ENCODE measurements at regions not wholly inside any gene's neighbourhood (a gene's known extent, or its start where the extent isn't known, plus 50 kb on each side); places are given as distances from the start of the nearest gene placed in this dataset.

DNA sequence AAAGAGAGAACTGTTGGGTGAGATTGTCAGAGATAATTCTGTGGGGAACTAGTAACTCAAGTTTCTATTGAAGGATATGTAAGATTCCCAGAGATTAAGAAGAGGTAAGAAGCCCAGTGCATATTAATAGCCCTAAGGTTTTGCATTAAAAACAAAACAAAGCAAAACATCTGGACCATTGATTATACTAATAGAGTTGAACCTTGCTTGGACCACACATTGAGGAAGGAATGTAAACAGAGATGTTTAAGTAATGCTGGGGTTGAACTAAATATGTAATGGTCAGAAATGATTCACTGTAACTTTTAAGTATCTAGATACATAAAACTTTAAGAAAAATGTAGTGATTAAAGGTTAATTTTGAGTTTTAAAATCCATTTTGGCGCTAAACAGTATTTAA lies 1770.0 kb downstream of the PCDH9 start:
- Histone ChIP-seq H3K36me3 (replicated peaks in 1 of 2; ENCODE audit: insufficient read depth in 1 of 2, low read depth in 2 of 2) (no peaks in the 10 kb centered on the region), H3K9me3 (no peaks in the 10 kb centered on the region), H3K27ac (no peak overlapping the region), H3K4me3 (no peak overlapping the region), H3K27me3 (no peaks in the 10 kb centered on the region), H3K4me1 (no peaks in the 10 kb centered on the region)
- WGBS, 2 donors: 64 to 69% methylated on average over 1 of the region's 1 CpG
- no peak for TF ChIP-seq POLR2A (IDR thresholded peaks at IDR 0.05)
- no peak for TF ChIP-seq CTCF (IDR thresholded peaks at IDR 0.05)
- ATAC-seq (no peak), DNase-seq (no peak)
- intact Hi-C loops (cut with DNase I): no loop called here

DNA sequence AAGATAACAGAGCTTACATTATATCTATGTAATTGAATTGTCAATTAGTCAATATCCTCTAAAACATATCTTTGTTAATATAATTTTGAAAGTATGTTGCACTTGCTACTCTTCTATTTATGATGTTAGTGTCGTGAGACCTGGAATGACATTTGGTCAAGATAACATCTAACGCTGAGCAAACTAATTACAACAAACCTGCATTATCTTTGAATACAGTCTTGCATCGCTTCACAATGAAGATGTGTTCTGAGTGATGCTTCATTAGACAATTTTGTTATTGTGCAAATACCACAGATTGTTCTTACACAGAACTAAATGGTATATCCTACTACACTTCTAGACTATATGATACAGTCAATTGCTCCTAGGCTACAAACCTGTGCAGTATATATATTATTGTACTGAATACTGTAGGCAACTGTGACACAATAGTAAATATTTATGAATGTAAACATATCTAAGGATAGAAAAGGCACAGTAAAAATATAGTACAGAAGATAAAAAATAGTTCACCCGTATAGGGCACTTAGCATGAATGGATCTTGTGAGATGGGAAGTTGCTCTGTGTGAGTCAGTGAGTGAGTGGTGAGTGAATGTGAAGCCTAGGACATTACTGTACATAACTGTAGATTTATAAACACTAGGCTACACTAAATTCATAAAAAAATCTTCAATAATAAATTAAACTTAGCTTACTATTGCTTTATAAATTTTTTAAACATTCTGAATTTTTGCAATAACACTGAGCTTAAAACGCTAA lies 1773.8 kb downstream of the PCDH9 start:
- 50 to 67% methylated on average over 5 of the region's 5 CpGs for WGBS, 2 donors
- no peak overlapping the region for H3K4me3 ChIP-seq
- H3K9me3 ChIP-seq: no peaks in the 10 kb centered on the region
- TF ChIP-seq POLR2A (IDR thresholded peaks at IDR 0.05) (no peak), CTCF (IDR thresholded peaks at IDR 0.05) (no peak)
- H3K27ac ChIP-seq: no peak overlapping the region
- no peaks in the 10 kb centered on the region for H3K36me3 ChIP-seq (replicated peaks in 1 of 2; ENCODE audit: insufficient read depth in 1 of 2, low read depth in 2 of 2)
- intact Hi-C loops (cut with DNase I): no loop called here
- H3K27me3 ChIP-seq: no peaks in the 10 kb centered on the region
- ATAC-seq (no peak), DNase-seq (no peak)
- no peaks in the 10 kb centered on the region for H3K4me1 ChIP-seq

GRCh38 chr13:65454403-65454802 lies 1775.7 kb downstream of the PCDH9 start:
- Histone ChIP-seq H3K27ac (no peak overlapping the region), H3K27me3 (no peaks in the 10 kb centered on the region), H3K36me3 (replicated peaks in 1 of 2; ENCODE audit: insufficient read depth in 1 of 2, low read depth in 2 of 2) (no peaks in the 10 kb centered on the region), H3K9me3 (no peaks in the 10 kb centered on the region), H3K4me3 (no peak overlapping the region), H3K4me1 (no peaks in the 10 kb centered on the region)
- no peak for ATAC-seq
- no peak for DNase-seq
- intact Hi-C loops (cut with DNase I): no loop called here
- 65 to 76% methylated on average over 4 of the region's 4 CpGs for WGBS, 2 donors
- no peak for TF ChIP-seq CTCF (IDR thresholded peaks at IDR 0.05)
- TF ChIP-seq POLR2A (IDR thresholded peaks at IDR 0.05): no peak

- Histone ChIP-seq H3K27me3 (no peaks in the 10 kb centered on the region), H3K4me1 (no peaks in the 10 kb centered on the region), H3K36me3 (replicated peaks in 1 of 2; ENCODE audit: insufficient read depth in 1 of 2, low read depth in 2 of 2) (no peaks in the 10 kb centered on the region), H3K9me3 (no peaks in the 10 kb centered on the region), H3K27ac (no peak overlapping the region), H3K4me3 (no peak overlapping the region)
- TF ChIP-seq POLR2A (IDR thresholded peaks at IDR 0.05) (no peak), CTCF (IDR thresholded peaks at IDR 0.05) (no peak)
- 10 to 14% methylated on average over 2 of the region's 2 CpGs for WGBS, 2 donors
- intact Hi-C loops (cut with DNase I): no loop called here
- ATAC-seq (no peak), DNase-seq (no peak)
These were observed 1776.2 kb downstream of the PCDH9 start for GRCh38 chr13:65453982-65454381.

DNA sequence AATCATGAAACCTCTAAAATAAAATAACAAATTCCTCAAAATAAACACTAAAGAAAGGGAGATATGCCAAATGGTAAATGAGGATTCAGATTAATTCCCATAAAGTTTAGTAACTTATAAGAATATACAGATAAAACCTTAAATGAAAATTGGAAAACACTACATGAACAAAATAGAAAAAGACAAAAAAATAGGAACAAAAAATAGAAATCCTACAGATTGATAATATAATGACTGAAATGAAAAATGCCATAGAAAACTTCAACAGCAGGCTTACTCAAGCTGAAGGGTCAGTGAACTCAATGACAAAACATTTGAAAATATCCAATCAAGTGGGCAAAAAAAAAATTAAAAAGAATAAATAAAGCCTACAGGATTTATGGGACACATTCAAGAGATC lies 1784.8 kb downstream of the PCDH9 start:
- Histone ChIP-seq H3K36me3 (replicated peaks in 1 of 2; ENCODE audit: insufficient read depth in 1 of 2, low read depth in 2 of 2) (no peaks in the 10 kb centered on the region), H3K27me3 (no peaks in the 10 kb centered on the region), H3K9me3 (no peaks in the 10 kb centered on the region), H3K27ac (no peak overlapping the region), H3K4me1 (no peaks in the 10 kb centered on the region), H3K4me3 (no peak overlapping the region)
- TF ChIP-seq POLR2A (IDR thresholded peaks at IDR 0.05): no peak
- no peak for TF ChIP-seq CTCF (IDR thresholded peaks at IDR 0.05)
- DNase-seq (no peak), ATAC-seq (no peak)
- intact Hi-C loops (cut with DNase I): no loop called here
